Endodermal cell (in vitro differentiated cells): ENCODE measurements at regions not wholly inside any gene's neighbourhood (a gene's known extent, or its start where the extent isn't known, plus 50 kb on each side); places are given as distances from the start of the nearest gene placed in this dataset.

Experiments
- DNase-seq: peaks from one replicate; pipeline ENCODE4 v3.0.0-alpha.2; 2017
- H3K27ac ChIP-seq: 2 replicates; pipeline ENCODE4 v1.5.1; 2013; ENCODE audit warnings: mild to moderate bottlenecking, low read depth, low read length, moderate library complexity
- H3K27me3 ChIP-seq: 2 replicates; pipeline ENCODE4 v1.6.1; 2013; ENCODE audit warnings: mild to moderate bottlenecking, low read length, moderate library complexity; ENCODE audit not compliant: insufficient read depth, control insufficient read depth, poor library complexity, severe bottlenecking
- H3K36me3 ChIP-seq: 2 replicates; pipeline ENCODE4 v1.7.0; 2013; ENCODE audit warnings: mild to moderate bottlenecking, low read length, moderate library complexity; ENCODE audit not compliant: control insufficient read depth, insufficient read depth
- H3K4me1 ChIP-seq: one replicate; pipeline ENCODE4 v1.7.0; 2013; ENCODE audit warnings: low read length; ENCODE audit not compliant: control insufficient read depth, insufficient read depth
- H3K4me3 ChIP-seq: 2 replicates; pipeline ENCODE4 v1.5.1; 2013; ENCODE audit warnings: mild to moderate bottlenecking, low read length, moderate library complexity
- H3K9ac ChIP-seq: 2 replicates; pipeline ENCODE4 v1.6.1; 2013; ENCODE audit warnings: mild to moderate bottlenecking, low read length, moderate library complexity; ENCODE audit not compliant: poor library complexity, severe bottlenecking; ENCODE audit errors: extremely low read depth
- H3K9me3 ChIP-seq: 2 replicates; pipeline ENCODE4 v1.6.1; 2013; ENCODE audit warnings: mild to moderate bottlenecking, low read length, moderate library complexity; ENCODE audit not compliant: control insufficient read depth
- H3K27ac Mint-ChIP-seq: 2 replicates; pipeline ENCODE4 v1.8.0; 2020; ENCODE audit warnings: mixed read lengths
- H3K27me3 Mint-ChIP-seq: 2 replicates; pipeline ENCODE4 v1.8.0; 2021; ENCODE audit warnings: mild to moderate bottlenecking, mixed read lengths; ENCODE audit not compliant: insufficient read depth
- H3K36me3 Mint-ChIP-seq: 2 replicates; pipeline ENCODE4 v1.8.0; 2020; ENCODE audit warnings: low read depth, mixed read lengths
- H3K4me1 Mint-ChIP-seq: 2 replicates; pipeline ENCODE4 v1.8.0; 2020; ENCODE audit warnings: mixed read lengths
- H3K4me3 Mint-ChIP-seq: 2 replicates; pipeline ENCODE4 v1.8.0; 2020; ENCODE audit warnings: mild to moderate bottlenecking, moderate library complexity, mixed read lengths
- H3K9me3 Mint-ChIP-seq: 2 replicates; pipeline ENCODE4 v1.8.0; 2020; ENCODE audit warnings: mild to moderate bottlenecking, mixed read lengths
- CTCF ChIP-seq: fragments of 200-600 bp; sonication (generic); conservative IDR thresholded peaks from 2 replicates; pipeline ENCODE4 v1.5.0; 2021; ENCODE audit warnings: antibody characterized with exemption, mild to moderate bottlenecking
- WGBS, 2 experiments: methylation state at CpG; one replicate each; pipeline versions ENCODE4 v1.1.5 to v1.1.7; 2013; ENCODE audit warnings: missing lambda C conversion rate in 2 of 2, mixed read lengths in 1 of 2; ENCODE audit not compliant: insufficient coverage in 1 of 2, insufficient read length in 1 of 2; 5-methylcytosine and 5-hydroxymethylcytosine counted together

- no peaks in the 10 kb centered on the region for H3K4me1 ChIP-seq
- WGBS, 2 experiments: 89 to 100% methylated on average over 2 of the region's 2 CpGs
- no peak for TF ChIP-seq CTCF
- Mint-ChIP-seq H3K9me3 (no peaks in the 10 kb centered on the region), H3K4me1 (no peaks in the 10 kb centered on the region), H3K27me3 (no peaks in the 10 kb centered on the region), H3K36me3 (no peaks in the 10 kb centered on the region), H3K27ac (no peak overlapping the region), H3K4me3 (no peak overlapping the region)
- no peaks in the 10 kb centered on the region for H3K36me3 ChIP-seq
- H3K27me3 ChIP-seq: no peaks in the 10 kb centered on the region
- H3K4me3 ChIP-seq: no peak overlapping the region
- no peak for DNase-seq
- H3K27ac ChIP-seq: no peak overlapping the region
- H3K9ac ChIP-seq: no peak overlapping the region
- H3K9me3 ChIP-seq: no peaks in the 10 kb centered on the region
Observed at GRCh38 chr3:98963546-98963945, 62.1 kb upstream of the DCBLD2 start.

DNA sequence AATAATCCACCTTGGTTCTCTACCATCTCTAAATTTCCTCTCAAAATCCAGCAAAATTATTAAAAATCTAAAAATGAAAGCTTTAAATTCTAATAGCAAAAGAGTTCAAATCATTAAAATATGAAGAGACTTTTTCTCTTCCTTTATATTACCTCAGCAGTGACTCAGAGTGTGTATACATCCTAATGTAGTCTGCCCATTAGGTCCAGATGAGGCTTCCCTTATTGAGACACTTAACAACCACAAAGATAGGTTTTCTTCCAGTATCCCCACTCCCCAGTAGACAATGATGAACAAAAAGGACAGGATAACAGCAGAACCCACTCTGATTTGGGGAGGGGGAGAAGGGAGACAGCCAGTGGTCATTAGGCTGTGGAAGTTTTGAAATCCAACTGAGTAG lies 61.5 kb upstream of the DCBLD2 start:
- Histone ChIP-seq H3K36me3 (no peaks in the 10 kb centered on the region), H3K4me1 (no peaks in the 10 kb centered on the region), H3K27ac (no peak overlapping the region), H3K9me3 (no peaks in the 10 kb centered on the region), H3K27me3 (no peaks in the 10 kb centered on the region), H3K9ac (no peak overlapping the region), H3K4me3 (no peak overlapping the region)
- Mint-ChIP-seq H3K9me3 (no peaks in the 10 kb centered on the region), H3K4me3 (no peak overlapping the region), H3K36me3 (no peaks in the 10 kb centered on the region), H3K27ac (no peak overlapping the region), H3K27me3 (no peaks in the 10 kb centered on the region), H3K4me1 (no peaks in the 10 kb centered on the region)
- DNase-seq: no peak
- no peak for TF ChIP-seq CTCF

DNA sequence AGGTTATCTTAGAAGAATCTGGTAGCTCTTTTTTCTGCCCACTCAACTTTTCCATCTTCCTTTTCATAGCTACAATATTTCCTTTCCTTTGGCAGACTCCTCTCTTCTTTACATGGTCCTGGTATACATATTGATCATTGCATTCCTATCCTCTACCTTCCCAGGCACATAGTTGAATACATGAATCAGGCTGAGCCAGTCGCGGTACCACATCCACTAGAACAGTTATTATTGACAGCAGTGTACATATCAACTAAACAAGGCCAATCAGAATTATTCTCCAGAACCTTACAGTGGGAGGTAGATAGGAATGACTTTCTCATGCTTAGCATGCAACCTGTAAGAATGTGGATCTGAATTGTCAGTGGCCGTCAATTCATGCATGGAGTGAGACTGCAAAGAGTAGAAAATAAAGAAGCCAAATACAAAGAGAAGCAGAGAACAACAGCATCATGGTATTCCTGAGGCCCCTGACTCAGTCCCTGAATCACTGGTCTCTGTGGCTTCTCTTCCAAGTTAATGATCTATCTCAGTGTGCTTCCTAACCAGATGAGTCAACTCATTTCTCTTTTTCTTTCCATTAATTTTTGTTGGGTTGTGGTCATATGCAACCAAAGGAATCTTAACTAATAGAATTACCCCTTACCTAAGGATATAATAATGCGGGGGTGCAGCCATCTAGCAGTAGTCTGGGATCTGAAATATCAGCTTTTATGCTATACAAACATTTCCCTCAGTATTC lies 60.9 kb upstream of the DCBLD2 start:
- Histone ChIP-seq H3K4me3 (no peak overlapping the region), H3K36me3 (no peaks in the 10 kb centered on the region), H3K9ac (no peak overlapping the region), H3K4me1 (no peaks in the 10 kb centered on the region), H3K27ac (no peak overlapping the region), H3K9me3 (no peaks in the 10 kb centered on the region), H3K27me3 (no peaks in the 10 kb centered on the region)
- Mint-ChIP-seq H3K9me3 (no peaks in the 10 kb centered on the region), H3K27ac (no peak overlapping the region), H3K36me3 (no peaks in the 10 kb centered on the region), H3K27me3 (no peaks in the 10 kb centered on the region), H3K4me1 (no peaks in the 10 kb centered on the region), H3K4me3 (no peak overlapping the region)
- no peak for DNase-seq
- no peak for TF ChIP-seq CTCF
- WGBS, 2 experiments: 92% methylated on average over 4 of the region's 4 CpGs; no CpG with 5 or more reads in 1 of the 2 experiments
